IMR-90 (cell line): ENCODE measurements at regions not wholly inside any gene's neighbourhood (a gene's known extent, or its start where the extent isn't known, plus 50 kb on each side); places are given as distances from the start of the nearest gene placed in this dataset.

Experiments used
- ATAC-seq: fragments of 200-7000 bp; cut with Tn5 transposase; 2 replicates; pipeline ENCODE4 v1.9.1; 2020; ENCODE audit warnings: low read depth, mild to moderate bottlenecking, moderate library complexity
- BruUV-seq: library from RNA; stranded (reverse); fragments of 400-500 nt; replicated peaks from 2 replicates; lab custom pipeline; 2021; lab: Mats Ljungman, UMichigan
- CTCF ChIA-PET: fragments of 300-600 bp; formaldehyde crosslinking; extraction: SDS; loops from one replicate; lab custom pipeline; 2021; ENCODE audit warnings: antibody characterized with exemption; lab: Yijun Ruan, JAX
- POLR2A ChIA-PET: fragments of 300-600 bp; sonication (Branson Sonifier 250); formaldehyde crosslinking; loops from one replicate; lab custom pipeline; 2022; ENCODE audit warnings: antibody characterized with exemption; ENCODE audit not compliant: unreplicated experiment; lab: Charles Lee
- DNase-seq: peaks from one replicate; pipeline ENCODE4 v3.0.0; 2013
- H2AFZ ChIP-seq: replicated peaks from 2 replicates; pipeline ENCODE3; 2013; ENCODE audit warnings: low read length, mild to moderate bottlenecking; ENCODE audit not compliant: poor library complexity
- H2AK5ac ChIP-seq: 2 replicates; pipeline ENCODE4 v1.6.1; 2013; ENCODE audit warnings: low read depth, low read length, inconsistent platforms
- H2AK9ac ChIP-seq: replicated peaks from 2 replicates; pipeline ENCODE3; 2013; ENCODE audit warnings: mild to moderate bottlenecking, low read depth, low read length, moderate library complexity; ENCODE audit not compliant: poor library complexity
- H2BK120ac ChIP-seq: 2 replicates; pipeline ENCODE4 v1.6.1; 2013; ENCODE audit warnings: low read depth, low read length, inconsistent platforms
- H2BK15ac ChIP-seq: 3 replicates; pipeline ENCODE4 v1.6.1; 2013; ENCODE audit warnings: low read depth, low read length, inconsistent platforms
- H2BK20ac ChIP-seq: 2 replicates; pipeline ENCODE4 v1.6.1; 2013; ENCODE audit warnings: low read depth, mild to moderate bottlenecking, inconsistent platforms, low read length, moderate library complexity
- H2BK5ac ChIP-seq: 2 replicates; pipeline ENCODE4 v1.6.1; 2013; ENCODE audit warnings: mild to moderate bottlenecking, low read depth, low read length, inconsistent platforms; ENCODE audit not compliant: poor library complexity, severe bottlenecking
- H3K14ac ChIP-seq: replicated peaks from 2 replicates; pipeline ENCODE4 v1.6.1; 2013; ENCODE audit warnings: low read depth, low read length, inconsistent platforms
- H3K18ac ChIP-seq: 2 replicates; pipeline ENCODE4 v1.6.1; 2013; ENCODE audit warnings: low read depth, low read length, control low read depth
- H3K23ac ChIP-seq: 2 replicates; pipeline ENCODE4 v1.6.1; 2013; ENCODE audit warnings: low read depth, low read length, inconsistent platforms
- H3K27ac ChIP-seq: 2 replicates; pipeline ENCODE4 v1.5.1; 2013; ENCODE audit warnings: mild to moderate bottlenecking, control low read depth, low read length; ENCODE audit not compliant: insufficient read depth
- H3K27me3 ChIP-seq: 2 replicates; pipeline ENCODE4 v1.6.1; 2013; ENCODE audit warnings: low read length; ENCODE audit not compliant: control insufficient read depth, insufficient read depth
- H3K36me3 ChIP-seq: 2 replicates; pipeline ENCODE4 v1.6.1; 2013; ENCODE audit warnings: low read length, mixed read lengths; ENCODE audit not compliant: control insufficient read depth, insufficient read depth
- H3K4ac ChIP-seq: 2 replicates; pipeline ENCODE4 v1.6.1; 2013; ENCODE audit warnings: low read depth, low read length, inconsistent platforms
- H3K4me1 ChIP-seq: 2 replicates; pipeline ENCODE4 v1.6.1; 2013; ENCODE audit warnings: low read length, mixed read lengths; ENCODE audit not compliant: control insufficient read depth, insufficient read depth
- H3K4me2 ChIP-seq: 2 replicates; pipeline ENCODE4 v1.6.1; 2013; ENCODE audit warnings: low read depth, mild to moderate bottlenecking, control low read depth, low read length, moderate library complexity
- H3K4me3 ChIP-seq: 2 replicates; pipeline ENCODE4 v1.5.1; 2013; ENCODE audit warnings: low read depth, mild to moderate bottlenecking, control low read depth, low read length, moderate library complexity; ENCODE audit not compliant: insufficient read depth
- H3K56ac ChIP-seq: 2 replicates; pipeline ENCODE4 v1.6.1; 2013; ENCODE audit warnings: low read length, inconsistent platforms; ENCODE audit not compliant: insufficient read depth; ENCODE audit errors: extremely low read depth
- H3K79me1 ChIP-seq, 2 experiments: 2 replicates each; pipeline ENCODE4 v1.6.1; 2013; ENCODE audit warnings: low read length in 2 of 2, inconsistent platforms in 1 of 2, low read depth in 1 of 2
- H3K9ac ChIP-seq: 2 replicates; pipeline ENCODE4 v1.6.1; 2013; ENCODE audit warnings: low read depth, low read length, control low read depth
- H3K9me1 ChIP-seq: 2 replicates; pipeline ENCODE4 v1.6.1; 2013; ENCODE audit warnings: low read length, inconsistent platforms; ENCODE audit not compliant: insufficient read depth
- H3K9me3 ChIP-seq: 2 replicates; pipeline ENCODE4 v1.6.1; 2013; ENCODE audit warnings: low read length; ENCODE audit not compliant: control insufficient read depth, insufficient read depth
- H4K20me1 ChIP-seq: 2 replicates; pipeline ENCODE4 v1.6.1; 2013; ENCODE audit warnings: low read length, inconsistent platforms; ENCODE audit not compliant: insufficient read depth
- H4K5ac ChIP-seq: 2 replicates; pipeline ENCODE4 v1.6.1; 2013; ENCODE audit warnings: mild to moderate bottlenecking, low read depth, low read length, control low read depth
- H4K8ac ChIP-seq, 2 experiments: 2 replicates each; pipeline ENCODE4 v1.6.1; 2013; ENCODE audit warnings: low read depth in 2 of 2, low read length in 2 of 2, control low read depth in 1 of 2, inconsistent platforms in 1 of 2
- H4K91ac ChIP-seq: 2 replicates; pipeline ENCODE4 v1.6.1; 2013; ENCODE audit warnings: low read depth, low read length, inconsistent platforms; ENCODE audit not compliant: insufficient read depth
- MAZ ChIP-seq: IDR thresholded peaks from 2 replicates; pipeline ENCODE4 v1.6.1; 2012; ENCODE audit warnings: low read depth, mild to moderate bottlenecking, low read length, improper control_type of control experiment, moderate library complexity, borderline replicate concordance
- POLR2A ChIP-seq: IDR thresholded peaks from 2 replicates; pipeline ENCODE4 v1.6.1; 2012; ENCODE audit warnings: mild to moderate bottlenecking, low read depth, low read length
- RFX5 ChIP-seq: IDR thresholded peaks from 2 replicates; pipeline ENCODE4 v1.8.0; 2012; ENCODE audit warnings: low read depth, mild to moderate bottlenecking, low read length, moderate library complexity
- SMC3 ChIP-seq: fragments of 150-350 bp; IDR thresholded peaks from 2 replicates; pipeline ENCODE4 v1.6.1; 2016; ENCODE audit warnings: low read depth, mild to moderate bottlenecking, antibody characterized with exemption, low read length, moderate library complexity
- WGBS, 2 experiments: methylation state at CpG; one replicate each; pipeline versions ENCODE4 v1.1.5 to v1.1.7; 2013; ENCODE audit warnings: missing lambda C conversion rate in 2 of 2; ENCODE audit not compliant: insufficient read length in 1 of 2; ENCODE audit errors: extremely low coverage in 2 of 2; 5-methylcytosine and 5-hydroxymethylcytosine counted together
- dilution Hi-C: fragments of 300-500 bp; cut with HindIII; formaldehyde crosslinking; loops from one replicate; pipeline ENCODE4 v1.14.3; 2018; ENCODE audit warnings: low sequenced_read_pairs; ENCODE audit not compliant: unreplicated experiment
- in situ Hi-C: fragments of 300-500 bp; cut with MboI; formaldehyde crosslinking; loops from 3 replicates; pipeline ENCODE4 v1.14.3; 2019; ENCODE audit warnings: low sequenced_read_pairs, inconsistent platforms, mixed read lengths
- intact Hi-C: fragments of 100-400 bp; cut with micrococcal nuclease; formaldehyde crosslinking; loops from 2 replicates; pipeline ENCODE4 v1.10.0; 2022

DNA sequence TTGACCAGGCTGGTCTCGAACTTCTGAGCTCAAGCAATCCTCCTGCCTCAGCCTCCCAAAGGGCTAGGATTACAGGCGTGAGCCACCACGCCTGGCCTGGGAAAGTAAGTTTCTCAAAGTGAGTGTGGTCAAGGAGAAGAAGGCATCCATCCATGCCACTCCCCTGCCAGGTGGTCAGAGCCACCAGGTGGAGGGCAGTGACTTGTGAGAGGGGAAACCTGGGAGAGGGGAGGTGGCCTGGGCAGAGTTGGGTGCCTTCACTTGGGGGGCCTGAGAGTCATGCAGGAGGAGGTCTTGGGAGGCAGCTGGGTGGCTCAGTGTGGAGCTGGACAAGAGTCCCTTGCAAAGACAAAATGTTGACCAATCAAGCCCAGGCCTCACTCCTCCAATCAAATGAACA, 470.0 kb downstream of the MATN1 start:
- no peak for TF ChIP-seq MAZ
- no peak for TF ChIP-seq POLR2A
- TF ChIP-seq RFX5: no peak
- no peak for TF ChIP-seq SMC3
- Histone ChIP-seq H3K9me3 (no peaks in the 10 kb centered on the region), H2BK20ac (no peak overlapping the region), H3K4me3 (no peak overlapping the region), H3K56ac (no peak overlapping the region), H2BK5ac (no peak overlapping the region), H3K27me3 (no peaks in the 10 kb centered on the region), H2BK120ac (no peak overlapping the region), H3K36me3 (no peaks in the 10 kb centered on the region), H4K8ac (no peak overlapping the region), H4K20me1 (no peaks in the 10 kb centered on the region), H3K9me1 (no peaks in the 10 kb centered on the region; the same call in 1 of the 2 replicates), H3K27ac (no peak overlapping the region), H3K79me1 (no peaks in the 10 kb centered on the region), H2AK9ac (no peak overlapping the region), H3K18ac (no peak overlapping the region), H3K14ac (no peak overlapping the region), H3K4me1 (no peaks in the 10 kb centered on the region), H2AK5ac (no peak overlapping the region), H3K23ac (no peak overlapping the region), H3K9ac (no peak overlapping the region), H2AFZ (no peak overlapping the region), H2BK15ac (no peak overlapping the region), H3K4me2 (no peak overlapping the region), H3K4ac (no peak overlapping the region), H4K91ac (no peak overlapping the region), H4K5ac (no peak overlapping the region)
- DNase-seq (no peak), ATAC-seq (no peak)
- in situ Hi-C loops (no loop called here), dilution Hi-C loops (no loop called here), intact Hi-C loops (no loop called here)
- CTCF ChIA-PET: no interaction called here
- BruUV-seq: no TSS peak
- POLR2A ChIA-PET: no interaction called here
- WGBS, 2 experiments: no CpG with 5 or more reads among the region's 3 CpGs
